BJ (cell line): ENCODE measurements at regions not wholly inside any gene's neighbourhood (a gene's known extent, or its start where the extent isn't known, plus 50 kb on each side); places are given as distances from the start of the nearest gene placed in this dataset.

Source experiments
- CTCF ChIA-PET: fragments of 350-600 bp; formaldehyde crosslinking; extraction: SDS; loops from one replicate; lab custom pipeline; 2021; ENCODE audit warnings: antibody characterized with exemption, inconsistent platforms; lab: Yijun Ruan, JAX
- POLR2A ChIA-PET: fragments of 300-600 bp; sonication (Branson Sonifier 250); formaldehyde crosslinking; extraction: SDS; loops from one replicate; lab custom pipeline; 2021; ENCODE audit warnings: antibody characterized with exemption; lab: Charles Lee
- DNase-seq: peaks from one replicate; pipeline ENCODE4 v3.0.0-alpha.2; 2011; ENCODE audit warnings: low read depth
- H3K27me3 ChIP-seq: 2 replicates; pipeline ENCODE4 v1.6.0; 2011; ENCODE audit warnings: low read length; ENCODE audit not compliant: control insufficient read depth, insufficient read depth
- H3K36me3 ChIP-seq: 2 replicates; pipeline ENCODE4 v1.5.1; 2011; ENCODE audit warnings: low read length; ENCODE audit not compliant: control insufficient read depth, insufficient read depth
- H3K4me3 ChIP-seq: 2 replicates; pipeline ENCODE4 v1.5.1; 2011; ENCODE audit warnings: low read depth, mild to moderate bottlenecking, control low read depth, low read length
- CTCF ChIP-seq: IDR thresholded peaks from 2 replicates; pipeline ENCODE4 v1.5.1; 2011; ENCODE audit warnings: low read depth, mild to moderate bottlenecking, control low read depth, inconsistent platforms, low read length, moderate library complexity; ENCODE audit not compliant: insufficient read depth

GRCh38 chr10:60511477-60512229 lies 122.0 kb upstream of the ANK3 start:
- no peak for DNase-seq
- CTCF ChIA-PET = no interaction called here
- TF ChIP-seq CTCF = no peak
- Histone ChIP-seq H3K36me3 (no peaks in the 10 kb centered on the region), H3K27me3 (no peaks in the 10 kb centered on the region), H3K4me3 (no peak overlapping the region)
- POLR2A ChIA-PET = no interaction called here

- no peak overlapping the region for H3K4me3 ChIP-seq
- POLR2A ChIA-PET = no interaction called here
- H3K36me3 ChIP-seq = no peaks in the 10 kb centered on the region
These were observed 119.2 kb upstream of the ANK3 start for GRCh38 chr10:60508831-60509230.

GRCh38 chr10:60508037-60508436 lies 118.4 kb upstream of the ANK3 start:
- TF ChIP-seq CTCF = no peak
- Histone ChIP-seq H3K27me3 (no peaks in the 10 kb centered on the region), H3K36me3 (no peaks in the 10 kb centered on the region), H3K4me3 (no peak overlapping the region)
- POLR2A ChIA-PET = no interaction called here
- DNase-seq = no peak
- CTCF ChIA-PET = no interaction called here

More at GRCh38 chr10:60508831-60509230, 119.2 kb upstream of the ANK3 start:
- no peaks in the 10 kb centered on the region for H3K27me3 ChIP-seq
- no peak for DNase-seq
- CTCF ChIA-PET = no interaction called here
- TF ChIP-seq CTCF = no peak

- CTCF ChIA-PET = no interaction called here
These were observed 112.9 kb upstream of the ANK3 start for GRCh38 chr10:60502621-60503020.

GRCh38 chr10:60498985-60499384 lies 109.3 kb upstream of the ANK3 start:
- TF ChIP-seq CTCF = no peak
- POLR2A ChIA-PET = no interaction called here
- DNase-seq = no peak
- Histone ChIP-seq H3K36me3 (no peaks in the 10 kb centered on the region), H3K27me3 (0 out of 2 replicates have a peak, but pooled peaks cover 2% of the 10 kb centered on the region), H3K4me3 (no peak overlapping the region)
- CTCF ChIA-PET = no interaction called here

More at GRCh38 chr10:60502621-60503020, 112.9 kb upstream of the ANK3 start:
- Histone ChIP-seq H3K36me3 (no peaks in the 10 kb centered on the region), H3K27me3 (0 out of 2 replicates have a peak, but pooled peaks cover 2% of the 10 kb centered on the region), H3K4me3 (no peak overlapping the region)
- no peak for DNase-seq
- no peak for TF ChIP-seq CTCF
- POLR2A ChIA-PET = no interaction called here
